ENCODE measurements at regions not wholly inside any gene's neighbourhood (a gene's known extent, or its start where the extent isn't known, plus 50 kb on each side); places are given as distances from the start of the nearest gene placed in this dataset.

- Histone ChIP-seq H3K27me3 (ENCODE audit: insufficient read depth, low read length) (no peaks in the 10 kb centered on the region), H4K20me1 (ENCODE audit: insufficient read depth, low read length) (no peaks in the 10 kb centered on the region), H3F3A (ENCODE audit: insufficient read depth, low read length) (no peaks in the 10 kb centered on the region), H3K27ac (ENCODE audit: low read depth, low read length, poor library complexity, severe bottlenecking) (no peak overlapping the region), H3K79me2 (ENCODE audit: insufficient read depth, low read length) (no peaks in the 10 kb centered on the region), H3K4me1 (ENCODE audit: insufficient read depth, low read length, severe bottlenecking) (no peaks in the 10 kb centered on the region), H3K4me3 (ENCODE audit: low read depth, low read length, poor library complexity, severe bottlenecking) (no peak overlapping the region), H2AFZ (ENCODE audit: low read length) (no peak overlapping the region), H3K4me2 (ENCODE audit: low read length) (no peak overlapping the region), H3K9me2 (ENCODE audit: low read depth, low read length) (no peaks in the 10 kb centered on the region), H3K9ac (ENCODE audit: low read length) (no peak overlapping the region), H3K9me3 (ENCODE audit: low read length) (no peaks in the 10 kb centered on the region), H3K36me3 (ENCODE audit: insufficient read depth, low read length) (no peaks in the 10 kb centered on the region)
- TF ChIP-seq CTCF (IDR thresholded peaks at IDR 0.05; ENCODE audit: low read length) = no peak
- TF ChIP-seq EZH2 (IDR thresholded peaks at IDR 0.05; ENCODE audit: borderline replicate concordance, low read length) = no peak
Observed at GRCh38 chr5:106759581-106759980, 911.2 kb downstream of the EFNA5 start.

GRCh38 chr5:106759152-106759551, 911.6 kb downstream of the EFNA5 start:
- H3K79me2 ChIP-seq (ENCODE audit: insufficient read depth, low read length) = no peaks in the 10 kb centered on the region
- no peaks in the 10 kb centered on the region for H3K9me3 ChIP-seq (ENCODE audit: low read length)
- H2AFZ ChIP-seq (ENCODE audit: low read length) = no peak overlapping the region
- H3K9ac ChIP-seq (ENCODE audit: low read length) = no peak overlapping the region
- H3F3A ChIP-seq (ENCODE audit: insufficient read depth, low read length) = no peaks in the 10 kb centered on the region
- no peak for TF ChIP-seq CTCF (IDR thresholded peaks at IDR 0.05; ENCODE audit: low read length)
- no peak for TF ChIP-seq EZH2 (IDR thresholded peaks at IDR 0.05; ENCODE audit: borderline replicate concordance, low read length)
- no peak overlapping the region for H3K4me3 ChIP-seq (ENCODE audit: low read depth, low read length, poor library complexity, severe bottlenecking)
- no peaks in the 10 kb centered on the region for H3K9me2 ChIP-seq (ENCODE audit: low read depth, low read length)
- H3K4me2 ChIP-seq (ENCODE audit: low read length) = no peak overlapping the region
- no peaks in the 10 kb centered on the region for H3K36me3 ChIP-seq (ENCODE audit: insufficient read depth, low read length)
- H3K27ac ChIP-seq (ENCODE audit: low read depth, low read length, poor library complexity, severe bottlenecking) = no peak overlapping the region
- H3K4me1 ChIP-seq (ENCODE audit: insufficient read depth, low read length, severe bottlenecking) = no peaks in the 10 kb centered on the region
- no peaks in the 10 kb centered on the region for H4K20me1 ChIP-seq (ENCODE audit: insufficient read depth, low read length)
- no peaks in the 10 kb centered on the region for H3K27me3 ChIP-seq (ENCODE audit: insufficient read depth, low read length)

GRCh38 chr5:106757672-106758071, 913.1 kb downstream of the EFNA5 start:
- H3K27me3 ChIP-seq (ENCODE audit: insufficient read depth, low read length) = no peaks in the 10 kb centered on the region
- H3K9me2 ChIP-seq (ENCODE audit: low read depth, low read length) = no peaks in the 10 kb centered on the region
- H3K9ac ChIP-seq (ENCODE audit: low read length) = no peak overlapping the region
- no peak overlapping the region for H3K4me3 ChIP-seq (ENCODE audit: low read depth, low read length, poor library complexity, severe bottlenecking)
- no peak overlapping the region for H3K27ac ChIP-seq (ENCODE audit: low read depth, low read length, poor library complexity, severe bottlenecking)
- no peaks in the 10 kb centered on the region for H4K20me1 ChIP-seq (ENCODE audit: insufficient read depth, low read length)
- no peaks in the 10 kb centered on the region for H3F3A ChIP-seq (ENCODE audit: insufficient read depth, low read length)
- no peaks in the 10 kb centered on the region for H3K36me3 ChIP-seq (ENCODE audit: insufficient read depth, low read length)
- no peak overlapping the region for H2AFZ ChIP-seq (ENCODE audit: low read length)
- H3K4me2 ChIP-seq (ENCODE audit: low read length) = no peak overlapping the region
- TF ChIP-seq EZH2 (IDR thresholded peaks at IDR 0.05; ENCODE audit: borderline replicate concordance, low read length) = no peak
- no peak for TF ChIP-seq CTCF (IDR thresholded peaks at IDR 0.05; ENCODE audit: low read length)
- no peaks in the 10 kb centered on the region for H3K4me1 ChIP-seq (ENCODE audit: insufficient read depth, low read length, severe bottlenecking)
- no peaks in the 10 kb centered on the region for H3K9me3 ChIP-seq (ENCODE audit: low read length)
- H3K79me2 ChIP-seq (ENCODE audit: insufficient read depth, low read length) = no peaks in the 10 kb centered on the region
